Endodermal cell (in vitro differentiated cells): ENCODE measurements at regions not wholly inside any gene's neighbourhood (a gene's known extent, or its start where the extent isn't known, plus 50 kb on each side); places are given as distances from the start of the nearest gene placed in this dataset.

Source experiments
- DNase-seq: peaks from one replicate; pipeline ENCODE4 v3.0.0-alpha.2; 2017
- H3K27ac ChIP-seq: 2 replicates; pipeline ENCODE4 v1.5.1; 2013; ENCODE audit warnings: mild to moderate bottlenecking, low read depth, low read length, moderate library complexity
- H3K27me3 ChIP-seq: 2 replicates; pipeline ENCODE4 v1.6.1; 2013; ENCODE audit warnings: mild to moderate bottlenecking, low read length, moderate library complexity; ENCODE audit not compliant: insufficient read depth, control insufficient read depth, poor library complexity, severe bottlenecking
- H3K36me3 ChIP-seq: 2 replicates; pipeline ENCODE4 v1.7.0; 2013; ENCODE audit warnings: mild to moderate bottlenecking, low read length, moderate library complexity; ENCODE audit not compliant: control insufficient read depth, insufficient read depth
- H3K4me1 ChIP-seq: one replicate; pipeline ENCODE4 v1.7.0; 2013; ENCODE audit warnings: low read length; ENCODE audit not compliant: control insufficient read depth, insufficient read depth
- H3K4me3 ChIP-seq: 2 replicates; pipeline ENCODE4 v1.5.1; 2013; ENCODE audit warnings: mild to moderate bottlenecking, low read length, moderate library complexity
- H3K9ac ChIP-seq: 2 replicates; pipeline ENCODE4 v1.6.1; 2013; ENCODE audit warnings: mild to moderate bottlenecking, low read length, moderate library complexity; ENCODE audit not compliant: poor library complexity, severe bottlenecking; ENCODE audit errors: extremely low read depth
- H3K9me3 ChIP-seq: 2 replicates; pipeline ENCODE4 v1.6.1; 2013; ENCODE audit warnings: mild to moderate bottlenecking, low read length, moderate library complexity; ENCODE audit not compliant: control insufficient read depth
- H3K27ac Mint-ChIP-seq: 2 replicates; pipeline ENCODE4 v1.8.0; 2020; ENCODE audit warnings: mixed read lengths
- H3K27me3 Mint-ChIP-seq: 2 replicates; pipeline ENCODE4 v1.8.0; 2021; ENCODE audit warnings: mild to moderate bottlenecking, mixed read lengths; ENCODE audit not compliant: insufficient read depth
- H3K36me3 Mint-ChIP-seq: 2 replicates; pipeline ENCODE4 v1.8.0; 2020; ENCODE audit warnings: low read depth, mixed read lengths
- H3K4me1 Mint-ChIP-seq: 2 replicates; pipeline ENCODE4 v1.8.0; 2020; ENCODE audit warnings: mixed read lengths
- H3K4me3 Mint-ChIP-seq: 2 replicates; pipeline ENCODE4 v1.8.0; 2020; ENCODE audit warnings: mild to moderate bottlenecking, moderate library complexity, mixed read lengths
- H3K9me3 Mint-ChIP-seq: 2 replicates; pipeline ENCODE4 v1.8.0; 2020; ENCODE audit warnings: mild to moderate bottlenecking, mixed read lengths
- CTCF ChIP-seq: fragments of 200-600 bp; sonication (generic); conservative IDR thresholded peaks from 2 replicates; pipeline ENCODE4 v1.5.0; 2021; ENCODE audit warnings: antibody characterized with exemption, mild to moderate bottlenecking
- WGBS, 2 experiments: methylation state at CpG; one replicate each; pipeline versions ENCODE4 v1.1.5 to v1.1.7; 2013; ENCODE audit warnings: missing lambda C conversion rate in 2 of 2, mixed read lengths in 1 of 2; ENCODE audit not compliant: insufficient coverage in 1 of 2, insufficient read length in 1 of 2; 5-methylcytosine and 5-hydroxymethylcytosine counted together

- Histone ChIP-seq H3K36me3 (no peaks in the 10 kb centered on the region), H3K27ac (peak overlapping the region; percentile 30), H3K4me1 (peaks cover 6% of the 10 kb centered on the region), H3K9me3 (no peaks in the 10 kb centered on the region), H3K4me3 (no peak overlapping the region), H3K27me3 (no peaks in the 10 kb centered on the region), H3K9ac (no peak overlapping the region)
- Mint-ChIP-seq H3K4me1 (peaks cover 25% of the 10 kb centered on the region), H3K9me3 (no peaks in the 10 kb centered on the region), H3K36me3 (no peaks in the 10 kb centered on the region), H3K27ac (no peak overlapping the region), H3K27me3 (no peaks in the 10 kb centered on the region), H3K4me3 (no peak overlapping the region)
- WGBS, 2 experiments: 63 to 76% methylated on average over 11 of the region's 11 CpGs
- TF ChIP-seq CTCF: no peak
- DNase-seq: no peak
Measured at GRCh38 chr16:54506741-54507500, 220.3 kb upstream of the IRX3 start.

GRCh38 chr16:54506214-54506580 lies 219.6 kb upstream of the IRX3 start:
- Mint-ChIP-seq H3K27ac (no peak overlapping the region), H3K4me1 (peaks cover 24% of the 10 kb centered on the region), H3K4me3 (no peak overlapping the region), H3K36me3 (no peaks in the 10 kb centered on the region), H3K27me3 (no peaks in the 10 kb centered on the region), H3K9me3 (no peaks in the 10 kb centered on the region)
- no peak overlapping the region for H3K9ac ChIP-seq
- no peak overlapping the region for H3K4me3 ChIP-seq
- H3K9me3 ChIP-seq: no peaks in the 10 kb centered on the region
- H3K4me1 ChIP-seq: peaks cover 6% of the 10 kb centered on the region
- H3K36me3 ChIP-seq: no peaks in the 10 kb centered on the region
- WGBS, 2 experiments: 75 to 92% methylated on average over 6 of the region's 8 CpGs
- no peak overlapping the region for H3K27ac ChIP-seq
- TF ChIP-seq CTCF: no peak
- no peaks in the 10 kb centered on the region for H3K27me3 ChIP-seq
- no peak for DNase-seq

GRCh38 chr16:54505549-54506213 lies 219.1 kb upstream of the IRX3 start:
- Mint-ChIP-seq H3K4me1 (peaks cover 24% of the 10 kb centered on the region), H3K9me3 (no peaks in the 10 kb centered on the region), H3K27me3 (no peaks in the 10 kb centered on the region), H3K4me3 (no peak overlapping the region), H3K27ac (no peak overlapping the region), H3K36me3 (no peaks in the 10 kb centered on the region)
- Histone ChIP-seq H3K9me3 (no peaks in the 10 kb centered on the region), H3K27ac (no peak overlapping the region), H3K4me1 (peaks cover 6% of the 10 kb centered on the region), H3K27me3 (no peaks in the 10 kb centered on the region), H3K9ac (no peak overlapping the region), H3K36me3 (no peaks in the 10 kb centered on the region), H3K4me3 (no peak overlapping the region)
- 90 to 92% methylated on average over 2 to 10 of the region's 10 CpGs for WGBS, 2 experiments
- no peak for DNase-seq
- no peak for TF ChIP-seq CTCF
